Spleen (tissue), 11 donors: ENCODE measurements at regions not wholly inside any gene's neighbourhood (a gene's known extent, or its start where the extent isn't known, plus 50 kb on each side); places are given as distances from the start of the nearest gene placed in this dataset.

Experiments used
- DNase-seq: peaks from one replicate; pipeline ENCODE4 v3.0.0-alpha.2; 2020
- H3K27ac ChIP-seq, 8 donors: fragments of 200-600 bp; sonication (generic) in 7 of 8; 1 replicate in 4 of 8; 2 replicates in 4 of 8; pipeline versions ENCODE4 v1.5.0 to v1.8.0; 2016 to 2021; ENCODE audit warnings: inconsistent platforms in 4 of 8, mild to moderate bottlenecking in 4 of 8, moderate library complexity in 1 of 8
- H3K27me3 ChIP-seq, 7 donors: fragments of 200-600 bp; sonication (generic) in 6 of 7; replicated peaks in 1 of 7; 1 replicate in 4 of 7; 2 replicates in 3 of 7; pipeline versions ENCODE4 v1.5.0 to v1.8.0; 2016 to 2021; ENCODE audit warnings: inconsistent platforms in 3 of 7, mild to moderate bottlenecking in 1 of 7
- H3K36me3 ChIP-seq, 6 donors: fragments of 200-600 bp; sonication (generic) in 5 of 6; 1 replicate in 4 of 6; 2 replicates in 2 of 6; pipeline versions ENCODE4 v1.5.0 to v1.8.0; 2016 to 2021; ENCODE audit warnings: inconsistent platforms in 2 of 6
- H3K4me1 ChIP-seq, 6 donors: fragments of 200-600 bp; sonication (generic) in 5 of 6; 1 replicate in 3 of 6; 2 replicates in 3 of 6; pipeline versions ENCODE4 v1.5.0 to v1.8.0; 2016 to 2021; ENCODE audit warnings: inconsistent platforms in 3 of 6
- H3K4me3 ChIP-seq, 8 donors: fragments of 200-600 bp; sonication (generic) in 7 of 8; 1 replicate in 4 of 8; 2 replicates in 4 of 8; pipeline versions ENCODE4 v1.5.0 to v1.8.0; 2016 to 2021; ENCODE audit warnings: inconsistent platforms in 4 of 8, mild to moderate bottlenecking in 4 of 8, moderate library complexity in 2 of 8
- H3K9me3 ChIP-seq, 8 donors: fragments of 200-600 bp; sonication (generic) in 7 of 8; 1 replicate in 4 of 8; 2 replicates in 4 of 8; pipeline versions ENCODE4 v1.5.0 to v1.8.0; 2016 to 2021; ENCODE audit warnings: inconsistent platforms in 4 of 8
- CTCF ChIP-seq, 11 experiments: fragments of 200-600 bp in 7 of 11; fragments of 450-650 bp in 4 of 11; sonication (generic) in 4 of 11; IDR thresholded peaks in 8 of 11; conservative IDR thresholded peaks in 3 of 11; 1 replicate in 7 of 11; 2 replicates in 4 of 11; pipeline versions ENCODE4 v1.4.0 to v1.8.0; 2016 to 2021; ENCODE audit warnings: antibody characterized with exemption in 11 of 11, inconsistent platforms in 4 of 11, mild to moderate bottlenecking in 1 of 11
- POLR2A ChIP-seq, 3 donors: fragments of 450-650 bp; IDR thresholded peaks; one replicate each; pipeline ENCODE4 v1.5.1; 2017; ENCODE audit warnings: antibody characterized with exemption in 3 of 3, mild to moderate bottlenecking in 1 of 3
- POLR2AphosphoS5 ChIP-seq, 3 donors: sonication (generic); formaldehyde crosslinking; IDR thresholded peaks; one replicate each; pipeline ENCODE4 v1.5.1; 2017; ENCODE audit warnings: antibody characterized with exemption in 3 of 3
- WGBS, 5 donors: extraction: QIAGEN DNeasy Blood & Tissue Kit in 3 of 5; methylation state at CpG; one replicate each; pipeline versions ENCODE4 v1.1.5 to v1.1.7; 2013 to 2018; 5-methylcytosine and 5-hydroxymethylcytosine counted together
- intact Hi-C: fragments of 100-400 bp; cut with DNase I; formaldehyde crosslinking; loops from one replicate; pipeline ENCODE4 v1.15.0; 2023; ENCODE audit warnings: low total_unique reads
- donor health status: healthy with polysubstance abuse.
- donor health status: DM: no; HTN: no; CAD: no; lungs with moderate emphysema.
- donor health status: DM: no; HTN: no; CAD: no.
- donor health status: Bipolar disorder and iron deficiency.
- donor health status: healthy.
- donor health status: DM: no; HTN: no; CAD: no.
- donor health status: DM: yes; HTN: yes; CAD: no.

- intact Hi-C loops: no loop called here
- no peak overlapping the region for H3K27ac ChIP-seq
- TF ChIP-seq POLR2A (IDR thresholded peaks at IDR 0.05) (no peak), POLR2AphosphoS5 (IDR thresholded peaks at IDR 0.05) (no peak), CTCF (IDR thresholded peaks at IDR 0.05 in 8 of 11, conservative IDR thresholded peaks at IDR 0.05 in 3 of 11) (no peak)
- 77 to 94% (median 84%) methylated on average over 1 of the region's 1 CpG for WGBS, 5 donors
- no peaks in the 10 kb centered on the region for H3K4me1 ChIP-seq
- no peak for DNase-seq
- no peak overlapping the region for H3K4me3 ChIP-seq
- H3K27me3 ChIP-seq: no peaks in the 10 kb centered on the region
- H3K36me3 ChIP-seq: no peaks in the 10 kb centered on the region
- peaks cover 0 to 13% (median 4%) of the 10 kb centered on the region in 8 donors for H3K9me3 ChIP-seq
Observed at GRCh38 chr11:91922846-91923245, 301.8 kb upstream of the FAT3 start.

- no peak overlapping the region for H3K4me3 ChIP-seq
- H3K4me1 ChIP-seq: no peaks in the 10 kb centered on the region
- no peak for DNase-seq
- no peaks in the 10 kb centered on the region for H3K36me3 ChIP-seq
- intact Hi-C loops: no loop called here
- H3K27ac ChIP-seq: no peak overlapping the region
- WGBS, 5 donors: 58 to 88% (median 74%) methylated on average over 1 of the region's 1 CpG
- peaks cover 0 to 10% (median 4%) of the 10 kb centered on the region in 8 donors for H3K9me3 ChIP-seq
- H3K27me3 ChIP-seq: no peaks in the 10 kb centered on the region
- TF ChIP-seq POLR2A (IDR thresholded peaks at IDR 0.05) (no peak), CTCF (IDR thresholded peaks at IDR 0.05 in 8 of 11, conservative IDR thresholded peaks at IDR 0.05 in 3 of 11) (no peak), POLR2AphosphoS5 (IDR thresholded peaks at IDR 0.05) (no peak)
Observed at GRCh38 chr11:91921974-91922373, 302.6 kb upstream of the FAT3 start.

GRCh38 chr11:91913407-91913806 is 311.2 kb upstream of the FAT3 start:
- Histone ChIP-seq H3K36me3 (no peaks in the 10 kb centered on the region), H3K27me3 (no peaks in the 10 kb centered on the region), H3K4me1 (no peaks in the 10 kb centered on the region), H3K9me3 (peaks cover 0 to 15% (median 3%) of the 10 kb centered on the region in 8 donors), H3K27ac (no peak overlapping the region), H3K4me3 (no peak overlapping the region)
- intact Hi-C loops: no loop called here
- TF ChIP-seq POLR2AphosphoS5 (IDR thresholded peaks at IDR 0.05): no peak
- TF ChIP-seq POLR2A (IDR thresholded peaks at IDR 0.05): no peak
- TF ChIP-seq CTCF (IDR thresholded peaks at IDR 0.05 in 8 of 11, conservative IDR thresholded peaks at IDR 0.05 in 3 of 11): no peak
- DNase-seq: no peak

- H3K4me1 ChIP-seq: no peaks in the 10 kb centered on the region
- H3K36me3 ChIP-seq: no peaks in the 10 kb centered on the region
- no peak overlapping the region for H3K4me3 ChIP-seq
- no peak overlapping the region for H3K27ac ChIP-seq
- 73 to 84% (median 74%) methylated on average over 4 of the region's 4 CpGs for WGBS, 5 donors
- H3K9me3 ChIP-seq: peaks cover 0 to 15% (median 6%) of the 10 kb centered on the region in 8 donors
- no peak for DNase-seq
- no peaks in the 10 kb centered on the region for H3K27me3 ChIP-seq
- intact Hi-C loops: no loop called here
- TF ChIP-seq POLR2A (IDR thresholded peaks at IDR 0.05): no peak
- TF ChIP-seq CTCF (IDR thresholded peaks at IDR 0.05 in 8 of 11, conservative IDR thresholded peaks at IDR 0.05 in 3 of 11): no peak
- TF ChIP-seq POLR2AphosphoS5 (IDR thresholded peaks at IDR 0.05): no peak
Observed at GRCh38 chr11:91912322-91912721, 312.3 kb upstream of the FAT3 start.
